ENCODE measurements at regions not wholly inside any gene's neighbourhood (a gene's known extent, or its start where the extent isn't known, plus 50 kb on each side); places are given as distances from the start of the nearest gene placed in this dataset.

GRCh38 chr1:221363039-221363438 lies 378.9 kb downstream of the DUSP10 start:
- no peak for DNase-seq (ENCODE audit: low read depth)

GRCh38 chr1:221366495-221367110 lies 375.3 kb downstream of the DUSP10 start:
- DNase-seq (ENCODE audit: low read depth) = no peak

- no peak for DNase-seq (ENCODE audit: low read depth)
These were observed 370.2 kb downstream of the DUSP10 start for GRCh38 chr1:221371705-221372104.

- no peak for DNase-seq (ENCODE audit: low read depth)
These were observed 368.1 kb downstream of the DUSP10 start for GRCh38 chr1:221373795-221374194.

GRCh38 chr1:221376286-221376685 lies 365.6 kb downstream of the DUSP10 start:
- no peak for DNase-seq (ENCODE audit: low read depth)

GRCh38 chr1:221381910-221382623 lies 359.8 kb downstream of the DUSP10 start:
- peak; percentile 44 for DNase-seq (ENCODE audit: low read depth)

GRCh38 chr1:221392453-221392852 lies 349.4 kb downstream of the DUSP10 start:
- peak; percentile 81 for DNase-seq (ENCODE audit: low read depth)

GRCh38 chr1:221394011-221394544 lies 347.8 kb downstream of the DUSP10 start:
- peak; percentile 86 for DNase-seq (ENCODE audit: low read depth)

GRCh38 chr1:221396526-221396925 lies 345.4 kb downstream of the DUSP10 start:
- no peak for DNase-seq (ENCODE audit: low read depth)

GRCh38 chr1:221397141-221397540 lies 344.7 kb downstream of the DUSP10 start:
- no peak for DNase-seq (ENCODE audit: low read depth)

GRCh38 chr1:221397606-221398005 lies 344.3 kb downstream of the DUSP10 start:
- no peak for DNase-seq (ENCODE audit: low read depth)

GRCh38 chr1:221405146-221405545 lies 336.7 kb downstream of the DUSP10 start:
- DNase-seq (ENCODE audit: low read depth) = no peak

GRCh38 chr1:221408117-221408803 lies 333.6 kb downstream of the DUSP10 start:
- no peak for DNase-seq (ENCODE audit: low read depth)

GRCh38 chr1:221411283-221411682 lies 330.6 kb downstream of the DUSP10 start:
- DNase-seq (ENCODE audit: low read depth) = no peak

GRCh38 chr1:221414772-221415539 lies 326.9 kb downstream of the DUSP10 start:
- no peak for DNase-seq (ENCODE audit: low read depth)

GRCh38 chr1:221415651-221416050 lies 326.2 kb downstream of the DUSP10 start:
- no peak for DNase-seq (ENCODE audit: low read depth)

- DNase-seq (ENCODE audit: low read depth) = no peak
These were observed 325.7 kb downstream of the DUSP10 start for GRCh38 chr1:221416142-221416541.

GRCh38 chr1:221416723-221417122 lies 325.2 kb downstream of the DUSP10 start:
- no peak for DNase-seq (ENCODE audit: low read depth)

- DNase-seq (ENCODE audit: low read depth) = no peak
These were observed 323.5 kb downstream of the DUSP10 start for GRCh38 chr1:221418346-221418745.

- DNase-seq (ENCODE audit: low read depth) = peak; percentile 84
These were observed 322.3 kb downstream of the DUSP10 start for GRCh38 chr1:221419513-221420095.

- DNase-seq (ENCODE audit: low read depth) = no peak
These were observed 312.6 kb downstream of the DUSP10 start for GRCh38 chr1:221429264-221429663.
